Panc1 (cell line): ENCODE measurements at regions not wholly inside any gene's neighbourhood (a gene's known extent, or its start where the extent isn't known, plus 50 kb on each side); places are given as distances from the start of the nearest gene placed in this dataset.

Experiments
- ATAC-seq: fragments of 200-7000 bp; cut with Tn5 transposase; 2 replicates; pipeline ENCODE4 v1.9.1; 2020; ENCODE audit warnings: mild to moderate bottlenecking, moderate library complexity
- BruUV-seq: library from RNA; stranded (reverse); fragments of 400-500 nt; replicated peaks from 2 replicates; lab custom pipeline; 2021; lab: Mats Ljungman, UMichigan
- CTCF ChIA-PET: fragments of 300-600 bp; sonication (Branson Sonifier 250); formaldehyde crosslinking; loops from one replicate; lab custom pipeline; 2022; ENCODE audit warnings: antibody characterized with exemption; lab: Charles Lee
- POLR2A ChIA-PET: fragments of 300-600 bp; sonication (Branson Sonifier 250); formaldehyde crosslinking; loops from one replicate; lab custom pipeline; 2022; ENCODE audit warnings: antibody characterized with exemption; lab: Charles Lee
- DNase-seq: peaks from one replicate; pipeline ENCODE4 v3.0.0-alpha.2; 2010; ENCODE audit warnings: low read depth, low spot score
- H3K27ac ChIP-seq: 2 replicates; pipeline ENCODE4 v1.5.1; 2011; ENCODE audit warnings: mild to moderate bottlenecking, low read length, inconsistent platforms
- H3K27me3 ChIP-seq: fragments of 200-500 bp; sonication (Bioruptor generic); 2 replicates; pipeline ENCODE4 v1.6.0; 2014; ENCODE audit warnings: low read length, inconsistent platforms; ENCODE audit not compliant: control insufficient read depth, insufficient read depth
- H3K36me3 ChIP-seq: fragments of 200-500 bp; sonication (Bioruptor generic); 2 replicates; pipeline ENCODE4 v1.5.1; 2014; ENCODE audit warnings: inconsistent platforms, mild to moderate bottlenecking, low read length, moderate library complexity; ENCODE audit not compliant: control insufficient read depth, insufficient read depth
- H3K4me1 ChIP-seq: 2 replicates; pipeline ENCODE4 v1.5.1; 2011; ENCODE audit warnings: inconsistent platforms, mild to moderate bottlenecking, low read length, moderate library complexity; ENCODE audit not compliant: control insufficient read depth, insufficient read depth
- H3K4me3 ChIP-seq, 2 experiments: 2 replicates each; pipeline ENCODE4 v1.5.1; 2011 to 2012; ENCODE audit warnings: low read depth in 2 of 2, low read length in 2 of 2, mild to moderate bottlenecking in 2 of 2, inconsistent platforms in 1 of 2, moderate library complexity in 1 of 2
- H3K9me3 ChIP-seq: fragments of 200-500 bp; sonication (Bioruptor generic); 2 replicates; pipeline ENCODE4 v1.5.1; 2014; ENCODE audit warnings: low read depth, mild to moderate bottlenecking, inconsistent platforms, low read length, moderate library complexity; ENCODE audit not compliant: control insufficient read depth, insufficient read depth
- POLR2AphosphoS5 ChIP-seq: IDR thresholded peaks from 2 replicates; pipeline ENCODE4 v1.6.1; 2012; ENCODE audit warnings: mild to moderate bottlenecking, low read depth, low read length, moderate library complexity
- REST ChIP-seq, 2 experiments: IDR thresholded peaks; 2 replicates each; pipeline ENCODE4 v1.6.1; 2011 to 2012; ENCODE audit warnings: low read depth in 2 of 2, control low read depth in 1 of 2, low read length in 1 of 2, mild to moderate bottlenecking in 1 of 2, moderate library complexity in 1 of 2; ENCODE audit not compliant: insufficient read depth in 1 of 2
- SIN3A ChIP-seq: IDR thresholded peaks from 2 replicates; pipeline ENCODE4 v1.6.1; 2012; ENCODE audit warnings: low read depth, mild to moderate bottlenecking, low read length, moderate library complexity, borderline replicate concordance; ENCODE audit not compliant: insufficient read depth
- TCF7L2 ChIP-seq: IDR thresholded peaks from 2 replicates; pipeline ENCODE4 v1.6.1; 2011; ENCODE audit warnings: mild to moderate bottlenecking, low read depth, low read length, inconsistent platforms
- in situ Hi-C: cut with HindIII; loops from 2 replicates; pipeline ENCODE4 v1.10.0; 2016; ENCODE audit warnings: low sequenced_read_pairs, low pct_unique_long_range_greater_than_20kb
- intact Hi-C: fragments of 100-400 bp; cut with micrococcal nuclease; formaldehyde crosslinking; loops from one replicate; pipeline ENCODE4 v1.10.0; 2022; ENCODE audit not compliant: unreplicated experiment
- TF ChIP-seq, protein P1 (sequence below): fragments of 450-650 bp; IDR thresholded peaks from 2 replicates; pipeline ENCODE4 v1.5.1; 2017; ENCODE audit warnings: mild to moderate bottlenecking

GRCh38 chr2:126385983-126386382 lies 270.0 kb upstream of the GYPC start:
- TF ChIP-seq TCF7L2 (no peak), POLR2AphosphoS5 (no peak), SIN3A (no peak), REST (IDR thresholded peaks at IDR 0.05; ENCODE audit: insufficient read depth in 1 of 2, low read depth in 2 of 2, low read length in 1 of 2) (no peak)
- TF ChIP-seq, protein P1, sequence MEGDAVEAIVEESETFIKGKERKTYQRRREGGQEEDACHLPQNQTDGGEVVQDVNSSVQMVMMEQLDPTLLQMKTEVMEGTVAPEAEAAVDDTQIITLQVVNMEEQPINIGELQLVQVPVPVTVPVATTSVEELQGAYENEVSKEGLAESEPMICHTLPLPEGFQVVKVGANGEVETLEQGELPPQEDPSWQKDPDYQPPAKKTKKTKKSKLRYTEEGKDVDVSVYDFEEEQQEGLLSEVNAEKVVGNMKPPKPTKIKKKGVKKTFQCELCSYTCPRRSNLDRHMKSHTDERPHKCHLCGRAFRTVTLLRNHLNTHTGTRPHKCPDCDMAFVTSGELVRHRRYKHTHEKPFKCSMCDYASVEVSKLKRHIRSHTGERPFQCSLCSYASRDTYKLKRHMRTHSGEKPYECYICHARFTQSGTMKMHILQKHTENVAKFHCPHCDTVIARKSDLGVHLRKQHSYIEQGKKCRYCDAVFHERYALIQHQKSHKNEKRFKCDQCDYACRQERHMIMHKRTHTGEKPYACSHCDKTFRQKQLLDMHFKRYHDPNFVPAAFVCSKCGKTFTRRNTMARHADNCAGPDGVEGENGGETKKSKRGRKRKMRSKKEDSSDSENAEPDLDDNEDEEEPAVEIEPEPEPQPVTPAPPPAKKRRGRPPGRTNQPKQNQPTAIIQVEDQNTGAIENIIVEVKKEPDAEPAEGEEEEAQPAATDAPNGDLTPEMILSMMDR = no peak
- ATAC-seq = no peak

DNA sequence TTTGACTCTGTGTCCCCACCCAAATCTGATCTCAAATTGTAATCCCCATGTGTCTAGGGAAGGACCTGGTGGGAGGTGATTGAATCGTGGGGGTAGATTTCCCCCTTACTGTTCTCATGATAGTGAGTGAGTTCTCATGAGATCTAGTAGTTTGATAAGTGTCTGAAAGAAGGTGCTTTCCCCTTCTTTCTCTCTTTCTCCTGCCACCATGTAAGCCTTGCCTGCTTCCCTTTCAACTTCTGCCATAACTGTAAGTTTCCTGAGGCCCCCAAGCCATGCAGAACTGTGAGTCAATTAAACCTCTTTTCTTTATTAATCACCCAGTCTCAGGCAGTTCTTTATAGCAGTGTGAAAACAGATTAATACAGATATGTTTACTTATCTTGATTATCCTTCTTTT lies 266.5 kb upstream of the GYPC start:
- intact Hi-C loops = no loop called here
- no peak for ATAC-seq
- H3K36me3 ChIP-seq = no peaks in the 10 kb centered on the region
- H3K27me3 ChIP-seq = no peaks in the 10 kb centered on the region
- ChIA-PET CTCF (no interaction called here), POLR2A (no interaction called here)
- no peaks in the 10 kb centered on the region; the same call in 1 of the 2 replicates for H3K9me3 ChIP-seq
- no peak for DNase-seq
- no peaks in the 10 kb centered on the region for H3K4me1 ChIP-seq
- BruUV-seq = no TSS peak
- in situ Hi-C loops = no loop called here
- no peak overlapping the region for H3K27ac ChIP-seq
- H3K4me3 ChIP-seq = no peak overlapping the region
- no peak for TF ChIP-seq SIN3A
- no peak for TF ChIP-seq REST (IDR thresholded peaks at IDR 0.05; ENCODE audit: insufficient read depth in 1 of 2, low read depth in 2 of 2, low read length in 1 of 2)
- TF ChIP-seq, protein P1 = no peak
- TF ChIP-seq POLR2AphosphoS5 = no peak
- TF ChIP-seq TCF7L2 = no peak

More at GRCh38 chr2:126385983-126386382, 270.0 kb upstream of the GYPC start:
- POLR2A ChIA-PET = no interaction called here
- no TSS peak for BruUV-seq
- H3K27me3 ChIP-seq = no peaks in the 10 kb centered on the region
- CTCF ChIA-PET = no interaction called here
- H3K36me3 ChIP-seq = no peaks in the 10 kb centered on the region
- intact Hi-C loops (no loop called here), in situ Hi-C loops (no loop called here)
- H3K9me3 ChIP-seq = no peaks in the 10 kb centered on the region; the same call in 1 of the 2 replicates
- no peak overlapping the region for H3K27ac ChIP-seq
- H3K4me3 ChIP-seq = no peak overlapping the region
- DNase-seq = no peak
- no peaks in the 10 kb centered on the region for H3K4me1 ChIP-seq
